Chondrocyte (in vitro differentiated cells): ENCODE measurements at regions not wholly inside any gene's neighbourhood (a gene's known extent, or its start where the extent isn't known, plus 50 kb on each side); places are given as distances from the start of the nearest gene placed in this dataset.

Source experiments
- DNase-seq: peaks from one replicate; pipeline ENCODE4 v3.0.0; 2021; ENCODE audit warnings: mixed read lengths, low spot score
- H3K27ac Mint-ChIP-seq: one replicate; pipeline ENCODE4 v1.8.0; 2021; ENCODE audit warnings: mild to moderate bottlenecking, moderate library complexity, mixed read lengths; ENCODE audit not compliant: unreplicated experiment
- H3K27me3 Mint-ChIP-seq: 2 replicates; pipeline ENCODE4 v1.8.0; 2021; ENCODE audit warnings: low read depth, mixed read lengths
- H3K36me3 Mint-ChIP-seq: 2 replicates; pipeline ENCODE4 v1.8.0; 2021; ENCODE audit warnings: low read depth, mixed read lengths
- H3K4me1 Mint-ChIP-seq: 2 replicates; pipeline ENCODE4 v1.8.0; 2021; ENCODE audit warnings: low read depth, mild to moderate bottlenecking, mixed read lengths
- H3K4me3 Mint-ChIP-seq: one replicate; pipeline ENCODE4 v1.8.0; 2021; ENCODE audit warnings: mild to moderate bottlenecking, moderate library complexity, mixed read lengths; ENCODE audit not compliant: unreplicated experiment
- H3K9me3 Mint-ChIP-seq: 2 replicates; pipeline ENCODE4 v1.8.0; 2021; ENCODE audit warnings: low read depth, mixed read lengths
- TF ChIP-seq, protein P1 (sequence below): fragments of 200-600 bp; sonication (generic); IDR thresholded peaks from 2 replicates; pipeline ENCODE4 v1.5.0; 2021; ENCODE audit warnings: antibody characterized with exemption, mild to moderate bottlenecking, moderate library complexity

DNA sequence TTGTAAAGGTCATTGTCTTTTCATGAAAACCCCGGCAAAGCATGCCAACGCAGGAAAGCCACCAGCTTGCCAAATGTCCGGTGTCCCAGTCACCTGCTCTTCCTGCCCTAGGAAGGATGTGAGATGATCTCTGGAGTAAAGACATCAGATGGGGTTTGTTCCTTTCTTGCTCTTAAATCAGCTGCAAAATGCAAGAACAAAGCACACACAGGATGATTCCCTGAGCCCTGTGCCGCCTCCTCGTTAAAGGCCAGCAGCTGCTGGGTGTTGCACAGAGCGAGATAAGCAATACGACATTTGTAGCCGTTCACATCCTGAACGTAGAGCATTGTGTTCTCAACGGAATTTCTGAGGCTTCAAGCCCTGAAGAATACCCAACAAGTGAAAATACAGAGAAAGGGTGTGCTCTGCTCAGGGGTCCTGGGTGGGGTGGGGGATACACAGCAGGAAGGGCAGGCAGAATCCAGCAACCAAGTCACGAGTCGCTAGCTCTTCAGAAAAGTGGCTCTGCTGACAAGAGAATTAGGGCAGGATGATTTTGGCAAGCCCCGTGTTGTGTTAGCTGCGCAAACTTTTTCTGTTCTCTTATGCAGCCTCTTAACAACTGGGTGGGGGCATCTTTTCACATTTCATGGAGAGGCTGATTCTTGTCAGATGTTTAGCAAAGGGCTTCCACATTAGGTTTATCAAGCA is 229.2 kb upstream of the MAP3K1 start:
- H3K27ac Mint-ChIP-seq, result no peak overlapping the region
- H3K4me1 Mint-ChIP-seq, result peaks cover 9% of the 10 kb centered on the region
- peaks cover 3% of the 10 kb centered on the region for H3K27me3 Mint-ChIP-seq
- H3K4me3 Mint-ChIP-seq, result no peak overlapping the region
- no peaks in the 10 kb centered on the region for H3K36me3 Mint-ChIP-seq
- DNase-seq, result no peak
- peaks cover 12% of the 10 kb centered on the region for H3K9me3 Mint-ChIP-seq
- TF ChIP-seq, protein P1, sequence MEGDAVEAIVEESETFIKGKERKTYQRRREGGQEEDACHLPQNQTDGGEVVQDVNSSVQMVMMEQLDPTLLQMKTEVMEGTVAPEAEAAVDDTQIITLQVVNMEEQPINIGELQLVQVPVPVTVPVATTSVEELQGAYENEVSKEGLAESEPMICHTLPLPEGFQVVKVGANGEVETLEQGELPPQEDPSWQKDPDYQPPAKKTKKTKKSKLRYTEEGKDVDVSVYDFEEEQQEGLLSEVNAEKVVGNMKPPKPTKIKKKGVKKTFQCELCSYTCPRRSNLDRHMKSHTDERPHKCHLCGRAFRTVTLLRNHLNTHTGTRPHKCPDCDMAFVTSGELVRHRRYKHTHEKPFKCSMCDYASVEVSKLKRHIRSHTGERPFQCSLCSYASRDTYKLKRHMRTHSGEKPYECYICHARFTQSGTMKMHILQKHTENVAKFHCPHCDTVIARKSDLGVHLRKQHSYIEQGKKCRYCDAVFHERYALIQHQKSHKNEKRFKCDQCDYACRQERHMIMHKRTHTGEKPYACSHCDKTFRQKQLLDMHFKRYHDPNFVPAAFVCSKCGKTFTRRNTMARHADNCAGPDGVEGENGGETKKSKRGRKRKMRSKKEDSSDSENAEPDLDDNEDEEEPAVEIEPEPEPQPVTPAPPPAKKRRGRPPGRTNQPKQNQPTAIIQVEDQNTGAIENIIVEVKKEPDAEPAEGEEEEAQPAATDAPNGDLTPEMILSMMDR, result no peak

DNA sequence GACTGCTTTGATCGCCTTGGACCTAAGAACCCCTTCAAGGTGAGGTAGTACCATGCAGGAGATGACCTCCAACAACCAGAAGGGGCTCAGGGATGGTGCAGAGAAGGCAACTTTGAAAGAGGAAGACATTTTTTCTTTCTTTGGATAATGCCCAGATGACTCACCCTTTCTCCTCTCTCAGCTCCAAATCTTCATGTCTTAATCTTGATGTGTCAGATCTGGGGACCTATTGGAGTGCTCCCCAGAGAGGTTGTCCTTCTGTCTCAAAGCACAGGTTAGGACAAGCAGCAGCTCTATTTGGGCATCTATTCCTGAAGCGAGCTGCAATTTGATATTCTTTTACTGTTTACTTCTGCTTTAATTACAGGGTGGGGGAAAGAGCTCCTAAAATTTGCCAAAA is 229.9 kb upstream of the MAP3K1 start:
- no peak overlapping the region for H3K4me3 Mint-ChIP-seq
- H3K4me1 Mint-ChIP-seq, result peaks cover 9% of the 10 kb centered on the region
- H3K36me3 Mint-ChIP-seq, result no peaks in the 10 kb centered on the region
- peaks cover 3% of the 10 kb centered on the region for H3K27me3 Mint-ChIP-seq
- no peak overlapping the region for H3K27ac Mint-ChIP-seq
- TF ChIP-seq, protein P1, result no peak
- no peak for DNase-seq
- peaks cover 12% of the 10 kb centered on the region for H3K9me3 Mint-ChIP-seq

DNA sequence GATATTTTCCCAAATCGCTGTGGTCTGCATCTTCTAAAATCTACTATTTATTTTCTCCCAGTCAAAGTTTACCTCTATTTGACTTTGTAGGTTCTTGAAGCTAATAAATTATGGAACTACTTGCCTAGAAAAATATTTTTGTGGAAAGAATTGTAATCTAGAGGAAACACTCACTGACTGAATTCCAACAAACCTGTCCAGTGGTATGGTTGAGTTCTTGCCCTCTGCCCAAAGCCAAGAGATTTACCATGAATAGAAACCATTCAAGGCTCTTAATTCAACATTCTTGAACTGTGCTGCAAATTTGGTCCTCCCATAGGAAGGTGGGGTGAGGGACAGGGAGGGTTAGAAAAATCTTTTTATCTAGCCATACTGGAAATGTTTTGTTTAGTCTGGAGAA is 233.9 kb upstream of the MAP3K1 start:
- Mint-ChIP-seq H3K4me1 (peaks cover 9% of the 10 kb centered on the region), H3K36me3 (no peaks in the 10 kb centered on the region), H3K9me3 (peaks cover 12% of the 10 kb centered on the region), H3K27ac (no peak overlapping the region), H3K27me3 (no peaks in the 10 kb centered on the region), H3K4me3 (no peak overlapping the region)
- DNase-seq, result no peak
- TF ChIP-seq, protein P1, result no peak

DNA sequence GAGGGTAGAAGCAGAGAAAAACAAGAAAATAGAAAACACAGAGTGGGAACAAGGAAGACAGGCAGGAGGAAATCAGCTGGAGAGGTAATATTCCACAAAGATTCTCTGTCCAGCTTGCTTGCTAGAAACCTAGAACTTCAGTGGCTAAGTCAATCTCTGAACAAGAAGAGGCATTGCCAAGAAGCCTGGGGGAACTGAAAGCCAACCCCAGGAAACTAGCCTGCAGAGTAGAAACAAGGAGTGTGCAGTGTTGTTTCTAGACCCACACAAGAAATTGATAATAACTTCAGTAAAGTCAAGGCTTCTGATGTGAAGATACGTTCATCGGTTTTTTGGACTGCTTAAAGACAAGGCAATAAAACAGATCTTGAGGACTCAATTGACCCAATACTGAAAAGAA is 234.5 kb upstream of the MAP3K1 start:
- peaks cover 6% of the 10 kb centered on the region for H3K4me1 Mint-ChIP-seq
- peaks cover 12% of the 10 kb centered on the region for H3K9me3 Mint-ChIP-seq
- DNase-seq, result no peak
- no peak overlapping the region for H3K27ac Mint-ChIP-seq
- H3K27me3 Mint-ChIP-seq, result no peaks in the 10 kb centered on the region
- TF ChIP-seq, protein P1, result no peak
- no peak overlapping the region for H3K4me3 Mint-ChIP-seq
- no peaks in the 10 kb centered on the region for H3K36me3 Mint-ChIP-seq

DNA sequence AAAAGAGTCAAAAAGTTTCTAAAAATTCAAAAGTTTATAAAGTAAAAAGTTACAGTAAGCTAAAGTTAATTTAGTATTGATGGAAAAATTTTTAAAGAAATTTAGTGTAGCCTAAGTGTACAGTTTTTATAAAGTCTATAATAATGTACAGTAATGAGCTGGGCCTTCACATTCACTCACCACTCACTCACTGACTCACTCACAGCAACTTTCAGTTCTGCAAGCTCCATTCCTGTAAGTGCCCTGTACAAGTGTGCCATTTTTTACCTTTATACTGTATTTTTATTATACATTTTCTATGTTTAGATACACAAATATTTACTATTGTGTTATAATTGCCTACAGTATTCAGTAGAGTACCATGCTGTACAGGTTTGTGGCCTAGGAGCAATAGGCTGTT is 239.5 kb upstream of the MAP3K1 start:
- H3K27ac Mint-ChIP-seq, result no peak overlapping the region
- H3K36me3 Mint-ChIP-seq, result no peaks in the 10 kb centered on the region
- no peak overlapping the region for H3K4me3 Mint-ChIP-seq
- TF ChIP-seq, protein P1, result no peak
- no peak for DNase-seq
- H3K4me1 Mint-ChIP-seq, result peaks cover 3% of the 10 kb centered on the region
- H3K27me3 Mint-ChIP-seq, result no peaks in the 10 kb centered on the region
- peaks cover 6% of the 10 kb centered on the region for H3K9me3 Mint-ChIP-seq
